NCI-H187 treated with DMSO at 0.1 percent for 48 hours (cell line): ENCODE measurements at regions not wholly inside any gene's neighbourhood (a gene's known extent, or its start where the extent isn't known, plus 50 kb on each side); places are given as distances from the start of the nearest gene placed in this dataset.
"Not testable (repeated sequence)": the region's sequence is repeated elsewhere in the genome, so short reads cannot be mapped to it uniquely, and the experiment has no call there.

ENCODE experiments used
- DNase-seq: peaks from one replicate; lab custom pipeline; 2025; lab: John Stamatoyannopoulos, UW

- no peak for DNase-seq
Measured at GRCh38 chr2:212871597-212871996, 279.8 kb downstream of the IKZF2 start.

GRCh38 chr2:212864186-212864585, 287.2 kb downstream of the IKZF2 start:
- DNase-seq, result no peak

- DNase-seq, result no peak
Measured at GRCh38 chr2:212863185-212863588, 288.2 kb downstream of the IKZF2 start.

- DNase-seq, result no peak
Measured at GRCh38 chr2:212858496-212858895, 292.9 kb downstream of the IKZF2 start.

GRCh38 chr2:212854771-212855170, 296.6 kb downstream of the IKZF2 start:
- DNase-seq, result no peak

GRCh38 chr2:212854116-212854515, 297.3 kb downstream of the IKZF2 start:
- DNase-seq, result no peak

GRCh38 chr2:212845941-212846340, 305.5 kb downstream of the IKZF2 start:
- DNase-seq, result no peak

GRCh38 chr2:212843409-212844199, 305.0 kb upstream of the ERBB4 start:
- no peak for DNase-seq

GRCh38 chr2:212842544-212843185, 304.1 kb upstream of the ERBB4 start:
- no peak for DNase-seq

GRCh38 chr2:212841460-212841859, 302.9 kb upstream of the ERBB4 start:
- no peak for DNase-seq

GRCh38 chr2:212832211-212833195, 293.9 kb upstream of the ERBB4 start:
- DNase-seq, result no peak

GRCh38 chr2:212831671-212832199, 293.1 kb upstream of the ERBB4 start:
- no peak for DNase-seq

- no peak for DNase-seq
Measured at GRCh38 chr2:212816267-212816666, 277.7 kb upstream of the ERBB4 start.

- no peak for DNase-seq
Measured at GRCh38 chr2:212815453-212815852, 276.9 kb upstream of the ERBB4 start.

- no peak for DNase-seq
Measured at GRCh38 chr2:212814941-212815340, 276.3 kb upstream of the ERBB4 start.

- DNase-seq, result no peak
Measured at GRCh38 chr2:212811921-212812320, 273.3 kb upstream of the ERBB4 start.

- DNase-seq, result no peak
Measured at GRCh38 chr2:212811036-212811805, 272.6 kb upstream of the ERBB4 start.

- DNase-seq, result no peak
Measured at GRCh38 chr2:212797484-212798205, 259.0 kb upstream of the ERBB4 start.

- no peak for DNase-seq
Measured at GRCh38 chr2:212794471-212794870, 255.9 kb upstream of the ERBB4 start.

- DNase-seq, result no peak
Measured at GRCh38 chr2:212791569-212791968, 253.0 kb upstream of the ERBB4 start.

GRCh38 chr2:212786088-212786487, 247.5 kb upstream of the ERBB4 start:
- DNase-seq, result not testable (repeated sequence)
